ENCODE measurements at regions not wholly inside any gene's neighbourhood (a gene's known extent, or its start where the extent isn't known, plus 50 kb on each side); places are given as distances from the start of the nearest gene placed in this dataset.

DNA sequence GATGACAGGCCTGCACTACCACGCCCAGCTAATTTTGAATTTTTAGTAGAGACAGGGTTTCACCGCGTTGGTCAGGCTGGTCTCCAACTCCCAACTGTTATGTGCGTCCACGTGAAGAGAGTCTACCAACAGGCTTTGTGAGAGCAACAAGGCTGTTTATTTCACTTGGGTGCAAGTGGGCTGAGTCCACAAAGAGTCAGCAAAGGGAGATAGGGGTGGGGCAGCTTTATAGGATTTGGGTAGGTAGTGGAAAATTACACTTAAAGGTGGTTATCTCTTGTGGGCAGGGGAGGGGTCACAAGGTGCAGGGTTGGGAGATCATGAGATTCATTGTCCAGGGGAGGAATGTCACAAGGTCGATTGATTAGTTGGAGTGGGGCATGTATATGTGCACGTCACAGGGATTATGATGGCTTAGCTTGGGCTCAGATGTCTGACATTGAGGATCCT lies 111.6 kb downstream of the GOSR1 start (continued):
- TF ChIP-seq, protein P1, sequence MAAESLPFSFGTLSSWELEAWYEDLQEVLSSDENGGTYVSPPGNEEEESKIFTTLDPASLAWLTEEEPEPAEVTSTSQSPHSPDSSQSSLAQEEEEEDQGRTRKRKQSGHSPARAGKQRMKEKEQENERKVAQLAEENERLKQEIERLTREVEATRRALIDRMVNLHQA (CRISPR knock-in tag; IDR thresholded peaks at IDR 0.05), result no peak
- TF ChIP-seq IKZF1 (IDR thresholded peaks at IDR 0.05), result no peak
- no peak for TF ChIP-seq CENPX (CRISPR knock-in tag; IDR thresholded peaks at IDR 0.05)
- TF ChIP-seq ZNF317 (CRISPR knock-in tag; IDR thresholded peaks at IDR 0.05), result no peak; the same call in 1 of the 2 replicates
- TF ChIP-seq DRAP1 (CRISPR knock-in tag; IDR thresholded peaks at IDR 0.05), result peak; percentile 84
- TF ChIP-seq SCMH1 (CRISPR knock-in tag; IDR thresholded peaks at IDR 0.05; ENCODE audit: borderline replicate concordance), result no peak
- TF ChIP-seq YEATS4 (CRISPR knock-in tag; IDR thresholded peaks at IDR 0.05; ENCODE audit: borderline replicate concordance), result 0 out of 2 replicates have a peak, but pooled peaks have one; percentile 30
- peak; percentile 9; the same call in 1 of the 2 replicates for TF ChIP-seq ZNF644 (CRISPR knock-in tag; IDR thresholded peaks at IDR 0.05; ENCODE audit: low read depth)
- no peak for TF ChIP-seq ZNF552 (CRISPR knock-in tag; IDR thresholded peaks at IDR 0.05; ENCODE audit: borderline replicate concordance)
- TF ChIP-seq, protein P2, sequence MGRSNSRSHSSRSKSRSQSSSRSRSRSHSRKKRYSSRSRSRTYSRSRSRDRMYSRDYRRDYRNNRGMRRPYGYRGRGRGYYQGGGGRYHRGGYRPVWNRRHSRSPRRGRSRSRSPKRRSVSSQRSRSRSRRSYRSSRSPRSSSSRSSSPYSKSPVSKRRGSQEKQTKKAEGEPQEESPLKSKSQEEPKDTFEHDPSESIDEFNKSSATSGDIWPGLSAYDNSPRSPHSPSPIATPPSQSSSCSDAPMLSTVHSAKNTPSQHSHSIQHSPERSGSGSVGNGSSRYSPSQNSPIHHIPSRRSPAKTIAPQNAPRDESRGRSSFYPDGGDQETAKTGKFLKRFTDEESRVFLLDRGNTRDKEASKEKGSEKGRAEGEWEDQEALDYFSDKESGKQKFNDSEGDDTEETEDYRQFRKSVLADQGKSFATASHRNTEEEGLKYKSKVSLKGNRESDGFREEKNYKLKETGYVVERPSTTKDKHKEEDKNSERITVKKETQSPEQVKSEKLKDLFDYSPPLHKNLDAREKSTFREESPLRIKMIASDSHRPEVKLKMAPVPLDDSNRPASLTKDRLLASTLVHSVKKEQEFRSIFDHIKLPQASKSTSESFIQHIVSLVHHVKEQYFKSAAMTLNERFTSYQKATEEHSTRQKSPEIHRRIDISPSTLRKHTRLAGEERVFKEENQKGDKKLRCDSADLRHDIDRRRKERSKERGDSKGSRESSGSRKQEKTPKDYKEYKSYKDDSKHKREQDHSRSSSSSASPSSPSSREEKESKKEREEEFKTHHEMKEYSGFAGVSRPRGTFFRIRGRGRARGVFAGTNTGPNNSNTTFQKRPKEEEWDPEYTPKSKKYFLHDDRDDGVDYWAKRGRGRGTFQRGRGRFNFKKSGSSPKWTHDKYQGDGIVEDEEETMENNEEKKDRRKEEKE (IDR thresholded peaks at IDR 0.05), result no peak
- no peak for TF ChIP-seq SMC3 (IDR thresholded peaks at IDR 0.05; ENCODE audit: low read length)
- no peak for TF ChIP-seq ETV6 (CRISPR knock-in tag; conservative IDR thresholded peaks at IDR 0.05)
- TF ChIP-seq CHD2 (IDR thresholded peaks at IDR 0.05; ENCODE audit: low read depth, low read length), result no peak
- TF ChIP-seq ZBTB7A (CRISPR knock-in tag; IDR thresholded peaks at IDR 0.05), result no peak; the same call in 1 of the 2 replicates
- TF ChIP-seq, protein P3, sequence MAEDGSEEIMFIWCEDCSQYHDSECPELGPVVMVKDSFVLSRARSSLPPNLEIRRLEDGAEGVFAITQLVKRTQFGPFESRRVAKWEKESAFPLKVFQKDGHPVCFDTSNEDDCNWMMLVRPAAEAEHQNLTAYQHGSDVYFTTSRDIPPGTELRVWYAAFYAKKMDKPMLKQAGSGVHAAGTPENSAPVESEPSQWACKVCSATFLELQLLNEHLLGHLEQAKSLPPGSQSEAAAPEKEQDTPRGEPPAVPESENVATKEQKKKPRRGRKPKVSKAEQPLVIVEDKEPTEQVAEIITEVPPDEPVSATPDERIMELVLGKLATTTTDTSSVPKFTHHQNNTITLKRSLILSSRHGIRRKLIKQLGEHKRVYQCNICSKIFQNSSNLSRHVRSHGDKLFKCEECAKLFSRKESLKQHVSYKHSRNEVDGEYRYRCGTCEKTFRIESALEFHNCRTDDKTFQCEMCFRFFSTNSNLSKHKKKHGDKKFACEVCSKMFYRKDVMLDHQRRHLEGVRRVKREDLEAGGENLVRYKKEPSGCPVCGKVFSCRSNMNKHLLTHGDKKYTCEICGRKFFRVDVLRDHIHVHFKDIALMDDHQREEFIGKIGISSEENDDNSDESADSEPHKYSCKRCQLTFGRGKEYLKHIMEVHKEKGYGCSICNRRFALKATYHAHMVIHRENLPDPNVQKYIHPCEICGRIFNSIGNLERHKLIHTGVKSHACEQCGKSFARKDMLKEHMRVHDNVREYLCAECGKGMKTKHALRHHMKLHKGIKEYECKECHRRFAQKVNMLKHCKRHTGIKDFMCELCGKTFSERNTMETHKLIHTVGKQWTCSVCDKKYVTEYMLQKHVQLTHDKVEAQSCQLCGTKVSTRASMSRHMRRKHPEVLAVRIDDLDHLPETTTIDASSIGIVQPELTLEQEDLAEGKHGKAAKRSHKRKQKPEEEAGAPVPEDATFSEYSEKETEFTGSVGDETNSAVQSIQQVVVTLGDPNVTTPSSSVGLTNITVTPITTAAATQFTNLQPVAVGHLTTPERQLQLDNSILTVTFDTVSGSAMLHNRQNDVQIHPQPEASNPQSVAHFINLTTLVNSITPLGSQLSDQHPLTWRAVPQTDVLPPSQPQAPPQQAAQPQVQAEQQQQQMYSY (CRISPR knock-in tag; IDR thresholded peaks at IDR 0.05), result no peak
- no peak for TF ChIP-seq PHF20 (CRISPR knock-in tag; IDR thresholded peaks at IDR 0.05)
- no peak for TF ChIP-seq ZIK1 (CRISPR knock-in tag; IDR thresholded peaks at IDR 0.05; ENCODE audit: borderline replicate concordance, low read depth)
- no peak for TF ChIP-seq ZBTB46 (CRISPR knock-in tag; IDR thresholded peaks at IDR 0.05; ENCODE audit: borderline replicate concordance)
- no peak for TF ChIP-seq POLR2G (IDR thresholded peaks at IDR 0.05; ENCODE audit: low read depth, low read length)
- TF ChIP-seq MTA3 (CRISPR knock-in tag; IDR thresholded peaks at IDR 0.05), result no peak
- TF ChIP-seq PHF8 (CRISPR knock-in tag; IDR thresholded peaks at IDR 0.05), result no peak
- TF ChIP-seq KLF11 (CRISPR knock-in tag; IDR thresholded peaks at IDR 0.05), result peak; percentile 65; the same call in 1 of the 2 replicates
- TF ChIP-seq PHB2 (IDR thresholded peaks at IDR 0.05; ENCODE audit: partially characterized antibody), result no peak
- TF ChIP-seq PRPF4 (IDR thresholded peaks at IDR 0.05; ENCODE audit: low read depth, low read length, poor library complexity, severe bottlenecking), result no peak
- no peak for TF ChIP-seq MAFG (CRISPR knock-in tag; IDR thresholded peaks at IDR 0.05)
